ENCODE measurements at regions not wholly inside any gene's neighbourhood (a gene's known extent, or its start where the extent isn't known, plus 50 kb on each side); places are given as distances from the start of the nearest gene placed in this dataset.

- TF ChIP-seq CTCF (IDR thresholded peaks at IDR 0.05) (no peak), POLR2A (IDR thresholded peaks at IDR 0.05) (no peak)
Measured at GRCh38 chr10:78319371-78319770, 285.7 kb downstream of the RPS24 start.

Data from right lobe of liver (tissue), 4 donors.